AG10803 (cell line): ENCODE measurements at regions not wholly inside any gene's neighbourhood (a gene's known extent, or its start where the extent isn't known, plus 50 kb on each side); places are given as distances from the start of the nearest gene placed in this dataset.

Experiments
- DNase-seq: peaks from one replicate; pipeline ENCODE4 v3.0.0; 2010; ENCODE audit warnings: low read depth
- H3K4me3 ChIP-seq: 2 replicates; pipeline ENCODE4 v1.5.1; 2011; ENCODE audit warnings: mild to moderate bottlenecking, low read length, control low read depth
- TF ChIP-seq, protein P1 (sequence below): conservative IDR thresholded peaks from 2 replicates; pipeline ENCODE4 v1.5.1; 2011; ENCODE audit warnings: mild to moderate bottlenecking, low read length, control low read depth, inconsistent platforms

DNA sequence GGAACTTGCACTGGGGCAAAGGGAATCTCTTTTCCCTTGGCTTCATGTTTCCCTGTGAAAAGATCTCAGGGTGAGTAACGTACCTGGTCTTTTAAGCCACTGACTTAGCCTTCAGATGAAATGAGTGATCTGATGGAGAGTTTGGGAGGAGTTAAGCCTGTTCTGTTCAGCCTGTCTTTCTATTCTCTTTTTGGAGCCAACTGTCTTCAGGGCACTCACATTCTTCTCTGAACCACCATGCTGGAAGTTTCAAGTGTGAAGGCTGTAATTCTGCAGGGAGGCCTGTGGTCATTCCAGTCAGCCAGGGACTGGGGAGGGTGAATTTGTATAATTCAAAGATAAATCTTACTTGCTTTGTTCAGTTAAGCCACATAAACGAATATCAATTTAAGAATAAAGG lies 722.2 kb upstream of the SEMA6A start:
- TF ChIP-seq, protein P1, sequence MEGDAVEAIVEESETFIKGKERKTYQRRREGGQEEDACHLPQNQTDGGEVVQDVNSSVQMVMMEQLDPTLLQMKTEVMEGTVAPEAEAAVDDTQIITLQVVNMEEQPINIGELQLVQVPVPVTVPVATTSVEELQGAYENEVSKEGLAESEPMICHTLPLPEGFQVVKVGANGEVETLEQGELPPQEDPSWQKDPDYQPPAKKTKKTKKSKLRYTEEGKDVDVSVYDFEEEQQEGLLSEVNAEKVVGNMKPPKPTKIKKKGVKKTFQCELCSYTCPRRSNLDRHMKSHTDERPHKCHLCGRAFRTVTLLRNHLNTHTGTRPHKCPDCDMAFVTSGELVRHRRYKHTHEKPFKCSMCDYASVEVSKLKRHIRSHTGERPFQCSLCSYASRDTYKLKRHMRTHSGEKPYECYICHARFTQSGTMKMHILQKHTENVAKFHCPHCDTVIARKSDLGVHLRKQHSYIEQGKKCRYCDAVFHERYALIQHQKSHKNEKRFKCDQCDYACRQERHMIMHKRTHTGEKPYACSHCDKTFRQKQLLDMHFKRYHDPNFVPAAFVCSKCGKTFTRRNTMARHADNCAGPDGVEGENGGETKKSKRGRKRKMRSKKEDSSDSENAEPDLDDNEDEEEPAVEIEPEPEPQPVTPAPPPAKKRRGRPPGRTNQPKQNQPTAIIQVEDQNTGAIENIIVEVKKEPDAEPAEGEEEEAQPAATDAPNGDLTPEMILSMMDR = no peak
- no peak for DNase-seq
- no peak overlapping the region for H3K4me3 ChIP-seq

DNA sequence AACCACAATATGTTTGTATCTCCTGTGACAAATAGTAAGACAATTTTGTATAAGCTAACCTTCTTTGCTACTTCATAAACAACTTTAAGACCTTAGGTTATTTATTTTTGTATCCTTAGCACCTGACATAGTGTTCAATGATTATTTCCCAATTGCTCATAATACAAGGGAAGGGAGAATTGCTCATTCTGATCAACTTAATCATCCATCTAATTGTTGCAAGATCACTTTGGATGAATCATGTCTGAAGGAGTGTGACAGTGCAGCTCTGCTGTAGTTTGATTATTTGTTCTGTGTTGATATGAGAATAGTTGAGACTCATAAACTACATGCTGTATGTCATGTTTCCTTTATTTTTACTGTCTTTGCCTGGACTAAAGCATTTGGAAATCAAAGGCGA lies 721.3 kb upstream of the SEMA6A start:
- no peak overlapping the region for H3K4me3 ChIP-seq
- DNase-seq = no peak
- TF ChIP-seq, protein P1 = no peak

GRCh38 chr5:117286813-117287212 lies 712.2 kb upstream of the SEMA6A start:
- DNase-seq = no peak
- H3K4me3 ChIP-seq = no peak overlapping the region
- TF ChIP-seq, protein P1 = no peak

- no peak overlapping the region for H3K4me3 ChIP-seq
- DNase-seq = no peak
- TF ChIP-seq, protein P1 = no peak
These were observed 697.0 kb upstream of the SEMA6A start for GRCh38 chr5:117271656-117272055.

DNA sequence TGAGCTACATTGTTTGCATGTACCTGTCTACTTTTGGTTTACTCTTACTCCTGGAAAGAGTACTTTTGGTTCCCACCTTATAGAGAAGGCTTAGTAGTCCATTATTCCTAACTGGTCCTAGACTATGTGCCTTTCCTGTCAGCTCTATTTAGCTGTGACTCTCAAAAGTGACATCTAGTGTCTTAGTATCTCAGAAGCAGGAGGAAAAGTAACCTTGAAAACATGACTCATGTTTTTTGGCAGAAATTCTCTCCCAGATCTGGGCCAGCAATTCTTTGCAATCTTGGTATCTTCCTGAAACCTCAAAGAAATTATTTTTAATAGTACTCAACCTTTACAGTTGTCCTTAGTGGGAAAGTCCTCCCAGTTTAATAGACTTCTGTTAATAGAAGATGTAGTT lies 691.7 kb upstream of the SEMA6A start:
- no peak for DNase-seq
- TF ChIP-seq, protein P1 = no peak
- no peak overlapping the region for H3K4me3 ChIP-seq

DNA sequence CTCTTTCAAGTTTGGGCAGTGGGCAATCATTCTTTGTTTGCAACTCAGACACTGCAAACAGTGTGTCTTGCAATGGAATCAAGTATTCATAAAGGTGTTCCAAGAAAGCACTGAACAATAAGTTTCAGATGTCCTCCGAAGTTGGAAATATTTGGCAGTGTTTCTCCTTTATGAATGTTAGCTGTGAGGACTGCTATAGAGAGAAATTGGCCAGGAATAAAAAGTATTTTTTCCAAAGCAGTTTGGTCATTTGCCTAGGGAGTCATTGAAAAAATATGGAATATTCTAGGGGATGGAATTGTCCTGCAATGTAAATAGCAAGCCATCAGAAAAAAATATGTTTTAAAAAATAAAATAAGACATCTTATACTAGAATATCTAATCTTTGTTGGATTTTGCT lies 688.6 kb upstream of the SEMA6A start:
- DNase-seq = no peak
- TF ChIP-seq, protein P1 = no peak

GRCh38 chr5:117262572-117263131 lies 688.0 kb upstream of the SEMA6A start:
- no peak overlapping the region for H3K4me3 ChIP-seq
- TF ChIP-seq, protein P1 = no peak
- no peak for DNase-seq

More for the DNA sequence above, 688.6 kb upstream of the SEMA6A start:
- no peak overlapping the region for H3K4me3 ChIP-seq
